HG02798 (cell line): ENCODE measurements at regions not wholly inside any gene's neighbourhood (a gene's known extent, or its start where the extent isn't known, plus 50 kb on each side); places are given as distances from the start of the nearest gene placed in this dataset.

Experiments
- ATAC-seq: cut with Tn5 transposase; IDR thresholded peaks from one replicate; pipeline ENCODE4 v1.9.1; 2021; ENCODE audit warnings: mild to moderate bottlenecking; ENCODE audit not compliant: unreplicated experiment, poor library complexity

- no peak for ATAC-seq
These were observed 102.2 kb upstream of the TARS1 start for GRCh38 chr5:33338336-33339110.

- no peak for ATAC-seq
These were observed 101.4 kb upstream of the TARS1 start for GRCh38 chr5:33339413-33339812.

GRCh38 chr5:33340195-33340594, 100.6 kb upstream of the TARS1 start:
- no peak for ATAC-seq

- no peak for ATAC-seq
These were observed 99.4 kb upstream of the TARS1 start for GRCh38 chr5:33341351-33341750.

- no peak for ATAC-seq
These were observed 97.0 kb upstream of the TARS1 start for GRCh38 chr5:33343676-33344327.

- no peak for ATAC-seq
These were observed 94.2 kb upstream of the TARS1 start for GRCh38 chr5:33346534-33346933.

- no peak for ATAC-seq
These were observed 79.0 kb upstream of the TARS1 start for GRCh38 chr5:33361781-33362180.

- ATAC-seq = no peak
These were observed 77.8 kb upstream of the TARS1 start for GRCh38 chr5:33362915-33363314.

GRCh38 chr5:33363537-33363936, 77.2 kb upstream of the TARS1 start:
- ATAC-seq = no peak

GRCh38 chr5:33364406-33364805, 76.4 kb upstream of the TARS1 start:
- ATAC-seq = no peak

- ATAC-seq = no peak
These were observed 73.3 kb upstream of the TARS1 start for GRCh38 chr5:33367416-33367815.

GRCh38 chr5:33369485-33370465, 71.0 kb upstream of the TARS1 start:
- no peak for ATAC-seq

GRCh38 chr5:33370466-33370859, 70.3 kb upstream of the TARS1 start:
- no peak for ATAC-seq

- no peak for ATAC-seq
These were observed 69.1 kb upstream of the TARS1 start for GRCh38 chr5:33371660-33372059.

GRCh38 chr5:33372721-33373472, 67.9 kb upstream of the TARS1 start:
- no peak for ATAC-seq

- ATAC-seq = no peak
These were observed 64.9 kb upstream of the TARS1 start for GRCh38 chr5:33375900-33376299.

GRCh38 chr5:33379757-33380156, 61.0 kb upstream of the TARS1 start:
- ATAC-seq = no peak

- no peak for ATAC-seq
These were observed 59.5 kb upstream of the TARS1 start for GRCh38 chr5:33381243-33381642.
